SK-MEL-5 (cell line): ENCODE measurements at regions not wholly inside any gene's neighbourhood (a gene's known extent, or its start where the extent isn't known, plus 50 kb on each side); places are given as distances from the start of the nearest gene placed in this dataset.
"Not testable (repeated sequence)": the region's sequence is repeated elsewhere in the genome, so short reads cannot be mapped to it uniquely, and the experiment has no call there.

Experiments
- DNase-seq: peaks from one replicate; pipeline ENCODE4 v3.0.0-alpha.2; 2016; ENCODE audit warnings: low read depth, low spot score
- in situ Hi-C: cut with HindIII; loops from 2 replicates; pipeline ENCODE4 v1.10.0; 2016; ENCODE audit warnings: low sequenced_read_pairs, high pct_unique_total_duplicates, low pct_unique_long_range_greater_than_20kb

GRCh38 chr5:45109636-45110035, 300.9 kb downstream of the MRPS30 start:
- in situ Hi-C loops = no loop called here
- no peak for DNase-seq

GRCh38 chr5:45110399-45110798, 301.7 kb downstream of the MRPS30 start:
- DNase-seq = no peak
- in situ Hi-C loops = no loop called here

DNA sequence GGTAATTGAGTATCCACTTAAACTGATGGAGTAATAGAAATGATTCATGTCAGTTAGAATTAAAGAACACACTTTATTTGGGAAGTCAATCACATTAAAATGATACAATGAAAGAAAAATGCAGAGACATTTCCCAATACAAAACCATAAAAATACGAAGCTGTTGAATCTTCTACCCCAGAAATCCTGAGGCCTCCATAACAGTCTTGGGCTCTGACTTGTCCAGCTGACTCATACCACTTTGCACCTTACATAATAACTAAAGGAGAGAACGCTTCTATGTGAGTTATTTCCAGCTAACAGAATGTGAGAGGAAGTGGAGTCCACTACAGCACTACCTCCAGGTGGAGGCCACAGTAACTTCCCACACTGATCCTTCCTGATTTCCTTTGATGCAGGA, 305.0 kb downstream of the MRPS30 start:
- in situ Hi-C loops = no loop called here
- no peak for DNase-seq

DNA sequence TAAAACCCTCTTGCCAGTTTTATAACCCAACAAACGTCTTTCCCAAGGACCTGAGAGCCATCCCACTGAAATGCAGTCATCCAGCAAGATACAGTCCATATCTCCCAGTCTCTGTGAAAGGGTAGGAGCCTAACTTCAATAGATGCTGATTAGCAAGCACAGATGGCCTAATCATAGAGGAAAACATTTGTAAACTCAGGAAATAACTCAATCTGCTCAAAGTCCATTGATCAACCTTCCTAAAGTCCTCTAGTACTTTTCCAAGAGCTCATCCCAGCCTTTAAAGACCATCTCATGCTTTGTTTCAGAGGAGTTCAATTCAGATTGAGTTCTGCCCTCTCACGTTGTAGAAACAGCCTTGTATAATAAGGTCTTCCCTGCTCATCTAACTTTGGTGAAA, 324.2 kb downstream of the MRPS30 start:
- DNase-seq = no peak
- in situ Hi-C loops = no loop called here

- DNase-seq = no peak
- in situ Hi-C loops = no loop called here
Measured at GRCh38 chr5:45162974-45163373, 354.2 kb downstream of the MRPS30 start.

DNA sequence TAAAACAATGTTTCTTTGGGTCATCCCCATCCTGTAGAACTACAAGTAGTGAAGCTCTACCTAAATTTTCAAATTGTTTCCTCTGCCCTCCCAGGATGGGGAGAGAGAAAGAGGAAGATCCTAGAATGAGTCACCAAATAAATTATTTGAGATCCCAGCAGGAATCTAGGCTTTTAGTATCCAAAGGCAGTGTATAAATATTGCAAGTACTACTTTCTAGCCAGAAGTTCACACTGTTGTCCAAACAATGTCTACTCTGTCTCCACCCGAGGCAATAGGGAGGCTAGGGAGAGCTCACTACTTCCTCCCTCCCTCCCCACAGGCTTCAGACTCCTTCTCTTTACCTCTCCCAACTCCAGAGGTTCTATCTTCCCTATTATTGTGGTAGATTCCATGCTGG, 362.8 kb downstream of the MRPS30 start:
- peak; percentile 19 for DNase-seq
- in situ Hi-C loops = no loop called here

DNA sequence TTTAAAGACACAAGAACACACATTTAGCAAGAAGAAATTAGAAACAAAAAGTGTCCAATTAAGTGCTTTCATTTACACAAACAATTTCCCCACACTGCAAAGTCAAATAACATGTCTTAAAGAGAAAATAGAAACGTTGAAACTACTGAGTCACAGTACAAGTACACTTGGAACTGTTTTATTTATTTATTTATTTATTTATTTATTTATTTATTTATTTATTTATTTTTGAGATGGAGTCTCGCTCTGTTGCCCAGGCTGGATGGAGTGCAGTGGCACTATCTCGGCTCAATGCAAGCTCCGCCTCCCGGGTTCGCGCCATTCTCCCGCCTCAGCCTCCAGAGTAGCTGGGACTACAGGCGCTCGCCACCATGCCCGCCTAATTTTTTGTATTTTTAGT, 363.9 kb downstream of the MRPS30 start:
- DNase-seq, in situ Hi-C loops: not testable (repeated sequence)

GRCh38 chr5:45179686-45180085, 370.9 kb downstream of the MRPS30 start:
- DNase-seq = no peak
- in situ Hi-C loops = no loop called here

- in situ Hi-C loops = no loop called here
Measured at GRCh38 chr5:45189042-45189441, 380.3 kb downstream of the MRPS30 start.

GRCh38 chr5:45189481-45189880, 380.7 kb downstream of the MRPS30 start:
- no peak for DNase-seq
- in situ Hi-C loops = no loop called here

More at GRCh38 chr5:45189042-45189441, 380.3 kb downstream of the MRPS30 start:
- no peak for DNase-seq

- in situ Hi-C loops = no loop called here
- DNase-seq = no peak
Measured at GRCh38 chr5:45195026-45195425, 386.3 kb downstream of the MRPS30 start.
